ENCODE measurements at regions not wholly inside any gene's neighbourhood (a gene's known extent, or its start where the extent isn't known, plus 50 kb on each side); places are given as distances from the start of the nearest gene placed in this dataset.

GRCh38 chr2:5367321-5367720 is 324.9 kb upstream of the SOX11 start:
- TF ChIP-seq CTCF (IDR thresholded peaks at IDR 0.05; ENCODE audit: borderline replicate concordance, extremely low read depth, low read length, poor library complexity, severe bottlenecking): no peak
- TF ChIP-seq EZH2 (IDR thresholded peaks at IDR 0.05; ENCODE audit: borderline replicate concordance, low read depth, low read length, severe bottlenecking): no peak

All from DND-41 (cell line).